OCI-LY7 (cell line): ENCODE measurements at regions not wholly inside any gene's neighbourhood (a gene's known extent, or its start where the extent isn't known, plus 50 kb on each side); places are given as distances from the start of the nearest gene placed in this dataset.
"Not testable (repeated sequence)": the region's sequence is repeated elsewhere in the genome, so short reads cannot be mapped to it uniquely, and the experiment has no call there.

ENCODE experiments used
- BruUV-seq: library from RNA; stranded (reverse); fragments of 400-500 nt; replicated peaks from 2 replicates; lab custom pipeline; 2021; lab: Mats Ljungman, UMichigan
- CTCF ChIA-PET: fragments of 300-600 bp; sonication (Branson Sonifier 250); formaldehyde crosslinking; loops from one replicate; lab custom pipeline; 2022; ENCODE audit warnings: antibody characterized with exemption; ENCODE audit not compliant: unreplicated experiment; lab: Charles Lee
- POLR2A ChIA-PET: fragments of 300-600 bp; sonication (Branson Sonifier 250); formaldehyde crosslinking; loops from one replicate; lab custom pipeline; 2022; ENCODE audit warnings: antibody characterized with exemption; lab: Charles Lee
- DNase-seq: peaks from one replicate; pipeline ENCODE4 v3.0.0-alpha.2; 2015; ENCODE audit warnings: low spot score
- H2AFZ ChIP-seq: fragments of 200-600 bp; sonication (generic), shearing (Covaris generic); 2 replicates; pipeline ENCODE4 v1.6.1; 2014; ENCODE audit warnings: mild to moderate bottlenecking, antibody characterized with exemption, low read length, moderate library complexity
- H3K27ac ChIP-seq: fragments of 200-600 bp; sonication (generic); 2 replicates; pipeline ENCODE4 v1.5.1; 2014; ENCODE audit warnings: mixed run types, low read depth, mild to moderate bottlenecking, moderate library complexity, low read length, inconsistent platforms; ENCODE audit not compliant: poor library complexity, severe bottlenecking
- H3K36me3 ChIP-seq: fragments of 200-600 bp; sonication (generic); 2 replicates; pipeline ENCODE4 v1.6.1; 2014; ENCODE audit warnings: mild to moderate bottlenecking, antibody characterized with exemption, low read length, moderate library complexity, mixed read lengths; ENCODE audit not compliant: insufficient read depth
- H3K4me1 ChIP-seq: fragments of 200-600 bp; sonication (generic); 2 replicates; pipeline ENCODE4 v1.5.1; 2014; ENCODE audit warnings: mild to moderate bottlenecking, low read length; ENCODE audit not compliant: insufficient read depth, poor library complexity, severe bottlenecking
- H3K4me2 ChIP-seq: fragments of 200-600 bp; sonication (generic); 2 replicates; pipeline ENCODE4 v1.6.1; 2014; ENCODE audit warnings: mild to moderate bottlenecking, low read length
- H3K4me3 ChIP-seq: fragments of 200-600 bp; sonication (generic); 2 replicates; pipeline ENCODE4 v1.5.1; 2014; ENCODE audit warnings: mild to moderate bottlenecking, low read depth, low read length; ENCODE audit not compliant: poor library complexity, severe bottlenecking
- H3K79me2 ChIP-seq: fragments of 200-600 bp; sonication (generic); 2 replicates; pipeline ENCODE4 v1.6.1; 2016; ENCODE audit warnings: low read depth, mild to moderate bottlenecking, low read length, moderate library complexity, mixed read lengths; ENCODE audit not compliant: insufficient read depth
- H3K9me2 ChIP-seq: fragments of 200-600 bp; sonication (generic); 2 replicates; pipeline ENCODE4 v1.6.1; 2016; ENCODE audit warnings: mild to moderate bottlenecking, low read length, mixed read lengths; ENCODE audit not compliant: insufficient read depth
- H3K9me3 ChIP-seq: fragments of 200-600 bp; sonication (generic); 2 replicates; pipeline ENCODE4 v1.6.1; 2014; ENCODE audit warnings: mild to moderate bottlenecking, mixed run types, low read length, mixed read lengths
- H4K20me1 ChIP-seq: fragments of 200-600 bp; sonication (generic); 2 replicates; pipeline ENCODE4 v1.6.1; 2014; ENCODE audit warnings: mild to moderate bottlenecking, antibody characterized with exemption, low read length, moderate library complexity, mixed read lengths; ENCODE audit not compliant: insufficient read depth
- CTCF ChIP-seq: fragments of 200-600 bp; sonication (generic); conservative IDR thresholded peaks from 2 replicates; pipeline ENCODE4 v1.5.1; 2014; ENCODE audit warnings: mild to moderate bottlenecking, antibody characterized with exemption, low read length, moderate library complexity, mixed read lengths
- EZH2phosphoT487 ChIP-seq: fragments of 200-600 bp; sonication (generic); IDR thresholded peaks from 2 replicates; pipeline ENCODE4 v1.6.1; 2018; ENCODE audit warnings: low read depth, borderline replicate concordance, mild to moderate bottlenecking, mixed run types, antibody characterized with exemption, low read length, moderate library complexity, mixed read lengths
- intact Hi-C: fragments of 100-400 bp; cut with micrococcal nuclease; formaldehyde crosslinking; loops from one replicate; pipeline ENCODE4 v1.10.0; 2022; ENCODE audit not compliant: unreplicated experiment

GRCh38 chr15:95078003-95078402 is 846.6 kb downstream of the MCTP2 start:
- DNase-seq, result no peak
- H4K20me1 ChIP-seq, result no peaks in the 10 kb centered on the region
- H3K9me3 ChIP-seq, result no peaks in the 10 kb centered on the region
- BruUV-seq, result no TSS peak
- POLR2A ChIA-PET, result interaction anchor here (0.5 kb wide), 1 partner anchor 43 kb away, joined by 3 read pairs; no protein-coding TSS in a partner anchor
- no peak overlapping the region for H2AFZ ChIP-seq
- no peak overlapping the region for H3K4me2 ChIP-seq
- H3K79me2 ChIP-seq, result no peaks in the 10 kb centered on the region
- H3K27ac ChIP-seq, result no peak overlapping the region
- H3K4me1 ChIP-seq, result no peaks in the 10 kb centered on the region
- CTCF ChIA-PET, result no interaction called here
- H3K9me2 ChIP-seq, result no peaks in the 10 kb centered on the region
- H3K36me3 ChIP-seq, result no peaks in the 10 kb centered on the region
- H3K4me3 ChIP-seq, result no peak overlapping the region
- intact Hi-C loops, result no loop called here
- TF ChIP-seq EZH2phosphoT487 (no peak), CTCF (no peak)

- H3K9me2 ChIP-seq, H3K36me3 ChIP-seq, H3K79me2 ChIP-seq, H4K20me1 ChIP-seq, DNase-seq, POLR2A ChIA-PET, H3K9me3 ChIP-seq, H2AFZ ChIP-seq, H3K4me1 ChIP-seq, BruUV-seq, CTCF ChIA-PET, H3K27ac ChIP-seq, H3K4me3 ChIP-seq, H3K4me2 ChIP-seq, intact Hi-C loops: not testable (repeated sequence)
Observed at GRCh38 chr15:95080228-95080627, 848.9 kb downstream of the MCTP2 start.

- POLR2A ChIA-PET, result interaction anchor here (0.6 kb wide), 1 partner anchor 13 kb away, joined by 3 read pairs; no protein-coding TSS in a partner anchor
- Histone ChIP-seq H4K20me1 (no peaks in the 10 kb centered on the region), H3K4me2 (no peak overlapping the region), H3K4me1 (no peaks in the 10 kb centered on the region), H3K36me3 (no peaks in the 10 kb centered on the region), H3K9me3 (no peaks in the 10 kb centered on the region), H3K27ac (no peak overlapping the region), H3K9me2 (no peaks in the 10 kb centered on the region), H3K4me3 (no peak overlapping the region), H2AFZ (no peak overlapping the region), H3K79me2 (no peaks in the 10 kb centered on the region)
- no peak for DNase-seq
- TF ChIP-seq EZH2phosphoT487, result no peak
- TF ChIP-seq CTCF, result no peak
- intact Hi-C loops, result no loop called here
- no TSS peak for BruUV-seq
- CTCF ChIA-PET, result no interaction called here
Observed at GRCh38 chr15:95085056-95085455, 853.7 kb downstream of the MCTP2 start.
